HUES6 (cell line): ENCODE measurements at regions not wholly inside any gene's neighbourhood (a gene's known extent, or its start where the extent isn't known, plus 50 kb on each side); places are given as distances from the start of the nearest gene placed in this dataset.

ENCODE experiments used
- H3K27ac ChIP-seq: 2 replicates; pipeline ENCODE4 v1.7.0; 2013; ENCODE audit warnings: low read depth, mild to moderate bottlenecking, low read length, inconsistent platforms
- H3K27me3 ChIP-seq: 2 replicates; pipeline ENCODE4 v1.6.1; 2013; ENCODE audit warnings: low read length; ENCODE audit not compliant: control insufficient read depth, insufficient read depth
- H3K36me3 ChIP-seq: 2 replicates; pipeline ENCODE4 v1.6.1; 2013; ENCODE audit warnings: low read length; ENCODE audit not compliant: control insufficient read depth, insufficient read depth
- H3K4me1 ChIP-seq: 2 replicates; pipeline ENCODE4 v1.6.1; 2013; ENCODE audit warnings: low read length; ENCODE audit not compliant: control insufficient read depth, insufficient read depth
- H3K4me3 ChIP-seq: 2 replicates; pipeline ENCODE4 v1.5.1; 2013; ENCODE audit warnings: low read depth, low read length
- H3K9ac ChIP-seq: one replicate; pipeline ENCODE4 v1.6.1; 2013; ENCODE audit warnings: mild to moderate bottlenecking, low read length
- H3K9me3 ChIP-seq: 2 replicates; pipeline ENCODE4 v1.6.1; 2013; ENCODE audit warnings: low read depth, low read length; ENCODE audit not compliant: control insufficient read depth, insufficient read depth

DNA sequence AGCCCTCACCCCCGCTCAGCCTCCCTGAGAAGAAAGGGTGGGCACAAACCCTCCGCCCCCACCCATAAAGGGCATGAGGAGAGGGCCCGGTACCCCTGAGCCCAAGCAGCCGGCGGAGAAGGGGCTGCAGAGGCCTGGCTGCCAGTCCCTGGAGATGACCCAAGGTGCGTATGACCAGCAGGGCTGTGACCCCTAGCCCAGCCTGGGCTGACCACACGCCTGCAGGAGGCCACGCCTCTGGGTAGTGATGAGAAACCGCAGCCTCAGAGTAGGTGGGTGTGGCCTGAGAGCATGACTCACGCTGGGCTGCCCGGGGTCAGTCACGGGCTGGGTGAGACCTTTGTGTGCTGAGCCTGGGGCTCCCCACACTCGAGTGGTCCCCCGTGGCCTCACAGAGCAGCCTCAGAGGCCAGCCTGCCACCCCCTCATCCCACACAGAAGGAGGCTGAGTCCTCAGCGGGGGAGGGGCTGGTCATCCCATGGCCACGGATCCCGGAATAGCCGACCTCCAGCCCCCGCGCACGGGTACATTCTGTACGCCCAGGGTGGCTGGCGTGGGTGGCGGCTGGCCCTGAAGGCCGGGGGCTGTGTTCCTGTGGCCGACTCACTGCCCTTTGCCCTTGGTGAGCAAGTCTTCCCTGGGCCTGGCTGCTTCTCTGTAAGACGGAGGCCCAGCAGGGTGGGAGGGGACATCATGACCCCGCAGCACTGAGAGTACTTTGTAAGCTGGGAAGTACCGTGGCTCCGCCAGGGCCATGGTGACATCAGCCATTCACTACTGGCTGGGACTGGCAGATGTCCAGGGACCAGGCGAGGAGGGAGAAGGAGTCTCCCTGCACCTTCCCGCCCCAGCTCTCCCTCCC lies 110.8 kb upstream of the OTOS start:
- H3K27ac ChIP-seq, result no peak overlapping the region; the same call in 1 of the 2 replicates
- H3K4me1 ChIP-seq, result peaks cover 31% of the 10 kb centered on the region
- H3K36me3 ChIP-seq, result no peaks in the 10 kb centered on the region
- H3K4me3 ChIP-seq, result peak overlapping the region; percentile 43; the same call in 1 of the 2 replicates
- peaks cover under 1% of the 10 kb centered on the region; the same call in 1 of the 2 replicates for H3K9me3 ChIP-seq
- H3K27me3 ChIP-seq, result no peaks in the 10 kb centered on the region
- peak overlapping the region; percentile 25 for H3K9ac ChIP-seq

DNA sequence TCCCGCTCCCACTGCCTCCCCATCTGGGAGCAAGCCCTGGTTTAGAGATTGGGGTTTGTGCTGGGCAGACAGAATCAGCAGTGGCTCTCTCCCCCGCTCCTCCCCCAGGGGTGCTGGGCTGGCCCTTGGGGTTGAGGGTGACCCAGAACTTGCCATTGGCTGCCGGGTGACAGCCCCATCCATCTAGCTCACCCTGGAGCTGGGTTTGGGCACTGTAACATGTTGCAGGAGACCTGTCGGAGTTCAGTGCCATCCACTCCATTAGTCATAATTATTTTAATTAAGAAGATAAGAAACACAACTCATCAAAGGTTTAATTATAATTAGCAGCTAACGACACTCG lies 111.4 kb upstream of the OTOS start:
- no peaks in the 10 kb centered on the region for H3K36me3 ChIP-seq
- peaks cover 6% of the 10 kb centered on the region for H3K9me3 ChIP-seq
- no peak overlapping the region; the same call in 1 of the 2 replicates for H3K4me3 ChIP-seq
- H3K27me3 ChIP-seq, result no peaks in the 10 kb centered on the region
- H3K4me1 ChIP-seq, result peaks cover 31% of the 10 kb centered on the region
- no peak overlapping the region for H3K9ac ChIP-seq
- no peak overlapping the region for H3K27ac ChIP-seq

DNA sequence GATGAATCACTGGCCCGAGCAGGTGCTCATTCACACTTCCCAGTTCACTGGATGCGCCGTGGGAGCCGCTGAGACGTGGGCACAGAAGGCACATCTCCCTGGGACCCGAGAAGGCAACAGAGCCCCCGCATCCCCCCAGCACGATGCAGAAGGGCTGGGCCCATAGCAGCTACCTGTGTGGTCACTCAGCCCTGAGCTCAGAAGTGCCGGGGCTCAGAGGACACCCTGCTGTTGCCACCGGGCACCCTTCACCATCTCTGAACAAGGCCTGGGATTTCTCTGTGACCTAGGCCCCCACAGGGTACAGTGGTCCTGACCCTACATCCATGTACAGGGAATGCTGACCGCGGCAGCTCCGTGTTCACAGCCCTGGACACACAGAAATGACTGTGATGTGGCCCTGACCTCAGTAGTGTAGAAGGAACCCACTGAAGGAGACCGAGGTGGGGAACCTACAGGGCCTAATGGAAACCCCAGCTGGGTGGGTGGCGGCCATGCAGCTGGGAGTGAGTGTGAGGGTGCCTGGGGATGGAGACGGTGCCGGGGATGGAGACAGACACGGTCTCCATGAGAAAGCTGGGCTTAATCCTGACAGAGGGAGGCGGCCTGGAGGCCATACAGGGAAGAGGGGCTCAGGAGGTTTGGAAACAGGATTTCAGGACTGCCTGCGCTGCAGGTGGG lies 111.9 kb upstream of the OTOS start:
- H3K9ac ChIP-seq, result no peak overlapping the region
- peaks cover 31% of the 10 kb centered on the region for H3K4me1 ChIP-seq
- H3K27ac ChIP-seq, result no peak overlapping the region
- no peak overlapping the region for H3K4me3 ChIP-seq
- no peaks in the 10 kb centered on the region for H3K36me3 ChIP-seq
- no peaks in the 10 kb centered on the region for H3K27me3 ChIP-seq
- peaks cover 10% of the 10 kb centered on the region for H3K9me3 ChIP-seq

DNA sequence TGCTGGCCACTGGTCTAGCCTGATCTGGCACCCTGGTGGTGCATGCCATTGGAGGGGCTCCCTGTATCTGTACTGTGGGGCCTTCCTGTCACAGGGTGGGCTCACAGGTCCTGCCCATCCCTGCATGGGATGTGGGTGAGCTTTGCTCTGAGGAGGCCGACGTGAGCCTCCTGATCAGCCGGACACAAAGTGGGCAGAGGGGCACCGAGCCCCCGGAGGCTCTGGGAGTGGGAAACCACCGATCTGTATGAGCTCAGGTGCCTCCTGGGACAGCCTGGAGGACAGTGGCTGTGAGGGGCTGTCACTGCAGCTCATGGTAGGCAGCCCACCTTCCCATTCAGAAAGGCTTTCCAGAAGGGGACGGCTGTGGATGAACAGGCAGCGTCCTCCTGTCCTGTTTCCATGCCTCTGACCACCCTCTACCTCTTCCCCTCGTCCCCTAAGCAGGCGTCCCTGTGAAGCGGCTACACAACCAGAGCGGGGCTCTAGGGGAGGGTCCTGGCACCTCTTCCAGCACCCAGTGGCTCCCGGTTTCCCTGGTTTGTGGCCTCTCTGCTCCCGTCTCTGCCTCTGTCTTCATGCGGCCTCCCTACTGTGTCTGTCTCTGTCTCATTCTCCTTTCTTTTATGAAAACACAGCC lies 112.5 kb upstream of the OTOS start:
- Histone ChIP-seq H3K27me3 (no peaks in the 10 kb centered on the region), H3K27ac (no peak overlapping the region), H3K9me3 (peaks cover 13% of the 10 kb centered on the region), H3K9ac (no peak overlapping the region), H3K36me3 (no peaks in the 10 kb centered on the region), H3K4me1 (peaks cover 31% of the 10 kb centered on the region), H3K4me3 (no peak overlapping the region)

DNA sequence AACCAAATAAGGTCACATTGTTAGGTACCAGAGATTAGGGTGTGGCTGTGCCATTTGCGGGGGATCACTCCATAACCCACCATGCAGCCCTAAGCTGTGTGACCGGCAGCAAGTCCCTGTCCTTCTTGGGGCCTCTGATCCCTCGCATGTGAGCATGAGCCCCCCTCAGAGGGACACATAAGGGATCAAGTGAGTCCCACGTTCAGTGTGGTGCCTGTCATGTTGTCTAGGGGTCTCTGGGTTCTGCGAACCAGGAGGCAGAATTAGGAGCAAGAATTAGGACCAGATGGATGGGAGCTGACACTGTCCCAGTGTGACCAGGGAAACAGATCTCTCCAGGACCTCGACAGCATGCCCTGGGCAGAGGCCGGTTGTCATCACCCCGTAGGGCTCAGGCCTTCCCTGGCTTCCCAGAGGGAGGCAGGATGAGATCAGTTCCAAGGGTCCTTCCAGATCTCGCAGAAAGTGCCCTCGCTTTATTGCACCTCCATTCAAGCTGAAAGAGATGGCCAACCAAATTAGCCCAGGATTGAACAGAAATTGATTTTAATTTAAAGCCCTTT lies 113.2 kb upstream of the OTOS start:
- no peaks in the 10 kb centered on the region for H3K27me3 ChIP-seq
- no peak overlapping the region for H3K27ac ChIP-seq
- H3K4me1 ChIP-seq, result peaks cover 31% of the 10 kb centered on the region
- no peaks in the 10 kb centered on the region for H3K36me3 ChIP-seq
- no peak overlapping the region for H3K9ac ChIP-seq
- peaks cover 13% of the 10 kb centered on the region for H3K9me3 ChIP-seq
- H3K4me3 ChIP-seq, result no peak overlapping the region

DNA sequence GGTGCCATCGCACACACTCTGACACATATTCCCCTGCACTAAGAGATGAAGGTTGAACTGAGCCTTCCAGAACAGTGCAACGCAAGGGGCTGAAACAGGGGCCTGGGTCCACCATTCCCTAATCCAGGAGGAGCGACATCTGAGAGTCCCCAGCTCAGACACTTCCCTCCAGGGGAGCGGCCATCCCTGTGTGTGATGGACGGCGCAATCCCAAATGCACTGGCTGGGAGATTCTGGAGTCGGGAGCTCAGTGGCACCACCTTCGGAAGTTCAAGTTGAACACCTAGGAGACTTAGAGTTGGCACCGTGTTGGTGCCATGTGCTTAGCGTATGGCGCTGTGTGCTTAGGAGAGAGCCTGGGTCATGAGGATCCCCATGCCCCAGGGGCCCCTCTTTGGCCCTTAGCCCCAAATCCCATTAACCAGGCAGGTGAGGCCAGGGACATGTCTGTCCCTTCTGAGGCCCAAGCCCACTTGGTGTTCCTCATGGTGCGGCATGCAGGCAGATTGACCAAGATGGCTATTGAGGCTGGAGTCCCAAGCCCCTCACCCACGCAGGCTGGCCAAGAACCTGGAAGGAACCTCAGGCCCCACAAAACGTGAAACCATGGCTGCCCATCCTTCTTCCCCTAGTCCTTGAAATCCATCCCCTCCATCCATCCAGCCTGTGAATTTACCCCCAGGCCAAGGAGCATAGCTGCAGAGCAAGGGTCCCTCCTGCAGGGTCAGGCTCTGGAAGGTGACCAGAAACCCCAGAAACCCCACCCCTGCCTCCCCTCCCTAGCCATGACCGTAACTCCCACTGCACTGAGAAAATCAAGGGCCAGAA lies 114.1 kb upstream of the OTOS start:
- Histone ChIP-seq H3K36me3 (no peaks in the 10 kb centered on the region), H3K9ac (no peak overlapping the region), H3K9me3 (peaks cover 13% of the 10 kb centered on the region), H3K4me1 (peaks cover 27% of the 10 kb centered on the region), H3K27ac (no peak overlapping the region), H3K27me3 (no peaks in the 10 kb centered on the region), H3K4me3 (no peak overlapping the region)

DNA sequence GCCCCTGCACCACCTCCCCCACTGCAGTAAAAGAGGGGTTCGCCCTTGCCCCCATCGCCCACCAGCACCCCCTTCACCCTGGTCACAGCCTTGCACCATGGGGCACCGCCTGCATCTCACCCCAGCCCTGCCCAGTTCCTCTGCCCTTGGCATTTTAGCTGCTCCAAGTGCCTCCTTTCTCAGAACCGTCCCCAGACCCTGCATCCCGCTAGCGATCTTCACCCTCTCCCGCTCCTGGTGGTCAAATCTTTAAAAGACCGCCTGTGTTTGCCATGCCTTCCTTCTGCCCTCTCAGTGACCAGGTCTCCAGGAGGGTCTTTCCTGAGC lies 114.7 kb upstream of the OTOS start:
- Histone ChIP-seq H3K36me3 (no peaks in the 10 kb centered on the region), H3K9me3 (peaks cover 16% of the 10 kb centered on the region), H3K27ac (no peak overlapping the region), H3K4me1 (peaks cover 23% of the 10 kb centered on the region), H3K9ac (no peak overlapping the region), H3K4me3 (no peak overlapping the region), H3K27me3 (no peaks in the 10 kb centered on the region)

DNA sequence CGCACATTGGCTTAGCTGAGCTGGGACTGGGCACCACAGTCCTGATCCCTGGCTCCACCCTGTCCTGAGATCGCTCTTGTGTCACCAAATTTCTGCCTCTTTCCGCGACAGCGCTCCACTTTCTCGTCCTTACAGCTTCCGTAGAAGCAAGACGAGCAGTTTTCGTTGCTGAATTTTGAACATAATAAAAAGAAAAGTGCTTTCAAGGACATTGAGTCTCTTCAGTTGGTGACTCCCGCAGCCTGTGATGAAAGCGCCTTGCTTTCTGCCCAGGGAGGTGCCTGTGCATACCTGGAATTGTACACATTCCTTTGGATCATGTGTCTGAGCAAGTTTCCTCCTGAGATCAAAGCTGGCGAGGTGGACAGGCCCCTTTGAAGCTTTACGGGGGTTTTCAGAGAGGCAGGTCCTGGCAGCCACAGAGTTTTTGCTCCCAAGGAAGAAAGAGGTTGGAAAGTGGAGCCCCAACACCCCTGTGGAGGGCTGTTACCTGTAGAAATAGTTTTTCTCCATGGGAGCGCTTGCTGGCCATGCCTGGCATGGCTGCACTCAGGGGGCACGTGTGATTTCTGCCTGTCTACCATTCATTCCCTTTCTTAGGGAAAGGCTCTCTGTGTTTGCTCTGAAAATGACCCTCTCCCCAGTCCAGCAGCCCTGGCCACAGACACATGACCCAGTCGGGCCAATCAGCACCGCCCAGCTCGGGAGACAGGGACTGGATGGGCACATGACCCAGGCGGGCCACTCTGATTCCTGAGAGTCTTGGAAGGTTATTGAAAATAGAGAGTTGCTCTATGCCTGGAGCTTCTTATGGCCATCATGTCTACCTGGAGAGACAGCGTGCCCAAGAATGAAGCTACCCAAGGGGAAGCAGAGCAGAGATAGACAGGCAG lies 115.6 kb upstream of the OTOS start:
- Histone ChIP-seq H3K9me3 (peaks cover 24% of the 10 kb centered on the region), H3K4me1 (peaks cover 15% of the 10 kb centered on the region), H3K36me3 (no peaks in the 10 kb centered on the region), H3K27ac (no peak overlapping the region), H3K27me3 (no peaks in the 10 kb centered on the region), H3K9ac (no peak overlapping the region), H3K4me3 (no peak overlapping the region; the same call in 1 of the 2 replicates)

DNA sequence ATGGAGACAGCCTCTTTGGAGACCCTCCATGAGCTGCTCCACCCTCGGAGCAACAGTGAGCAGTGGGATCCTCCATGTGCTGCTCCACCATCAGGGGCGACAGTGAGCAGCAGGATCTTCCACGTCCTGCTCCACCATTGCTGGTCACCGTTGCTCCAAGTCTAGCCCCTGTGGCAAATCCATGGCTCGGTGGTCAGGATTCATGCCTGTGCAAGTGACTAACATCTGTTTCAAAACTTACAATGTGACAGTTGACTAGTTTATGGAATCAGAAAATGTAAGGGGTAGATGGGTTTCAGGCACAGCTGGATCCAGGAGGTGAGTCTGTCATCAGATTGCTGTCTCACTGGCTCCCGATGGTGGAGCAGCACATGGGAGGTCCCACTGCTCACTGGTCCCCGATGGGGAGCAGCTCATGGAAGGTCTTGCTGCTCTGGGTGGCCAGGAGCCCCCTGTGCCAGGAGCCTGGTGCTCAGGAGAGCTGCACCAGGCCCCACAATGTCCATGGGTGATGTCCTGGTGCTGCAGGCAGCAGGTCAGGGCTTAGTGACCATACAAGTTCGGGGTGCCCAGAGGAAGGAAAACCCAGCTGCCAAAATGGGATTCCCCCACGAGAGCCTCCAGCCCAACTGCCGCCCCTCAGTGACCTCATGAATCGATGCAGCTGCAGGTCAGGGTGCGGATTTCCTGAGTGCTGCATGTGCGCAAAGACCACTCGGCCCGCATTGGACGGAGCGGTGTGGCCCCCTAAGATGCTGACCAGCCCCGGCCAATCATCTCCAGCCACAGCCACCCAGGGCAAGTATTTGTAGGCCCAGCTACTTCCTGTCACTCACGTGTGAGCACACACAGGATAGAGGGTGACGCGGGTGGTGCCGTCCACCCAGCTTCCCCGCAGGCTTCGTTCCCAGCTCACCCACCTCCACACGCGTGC lies 116.5 kb upstream of the OTOS start:
- no peak overlapping the region for H3K9ac ChIP-seq
- peaks cover 7% of the 10 kb centered on the region; the same call in 1 of the 2 replicates for H3K4me1 ChIP-seq
- peaks cover 33% of the 10 kb centered on the region for H3K9me3 ChIP-seq
- H3K4me3 ChIP-seq, result no peak overlapping the region
- H3K27ac ChIP-seq, result no peak overlapping the region
- H3K27me3 ChIP-seq, result no peaks in the 10 kb centered on the region
- no peaks in the 10 kb centered on the region for H3K36me3 ChIP-seq
